Suppressor macrophage (primary cell): ENCODE measurements at regions not wholly inside any gene's neighbourhood (a gene's known extent, or its start where the extent isn't known, plus 50 kb on each side); places are given as distances from the start of the nearest gene placed in this dataset.

Experiments
- DNase-seq, 4 experiments: peaks; one replicate each; pipeline ENCODE4 v3.0.0-alpha.2; 2020 to 2022

- no peak for DNase-seq
Measured at GRCh38 chr16:9480503-9480902, 389.1 kb downstream of the HAPSTR1 start.

GRCh38 chr16:9481747-9482730 is 390.6 kb downstream of the HAPSTR1 start:
- no peak for DNase-seq

- DNase-seq, result no peak
Measured at GRCh38 chr16:9484426-9484825, 393.0 kb downstream of the HAPSTR1 start.

- no peak for DNase-seq
Measured at GRCh38 chr16:9484881-9485280, 393.4 kb downstream of the HAPSTR1 start.

- no peak for DNase-seq
Measured at GRCh38 chr16:9489835-9490467, 398.5 kb downstream of the HAPSTR1 start.

GRCh38 chr16:9495824-9496223 is 404.4 kb downstream of the HAPSTR1 start:
- DNase-seq, result no peak

- no peak for DNase-seq
Measured at GRCh38 chr16:9497750-9498149, 406.3 kb downstream of the HAPSTR1 start.

- DNase-seq, result no peak
Measured at GRCh38 chr16:9499941-9500593, 408.6 kb downstream of the HAPSTR1 start.

- no peak for DNase-seq
Measured at GRCh38 chr16:9500872-9501271, 409.4 kb downstream of the HAPSTR1 start.

- no peak for DNase-seq
Measured at GRCh38 chr16:9503251-9503984, 412.0 kb downstream of the HAPSTR1 start.

- DNase-seq, result no peak
Measured at GRCh38 chr16:9508328-9508936, 417.0 kb downstream of the HAPSTR1 start.

- no peak for DNase-seq
Measured at GRCh38 chr16:9509663-9510062, 418.2 kb downstream of the HAPSTR1 start.

- DNase-seq, result no peak
Measured at GRCh38 chr16:9511389-9511788, 419.9 kb downstream of the HAPSTR1 start.

- DNase-seq, result no peak
Measured at GRCh38 chr16:9516444-9516843, 425.0 kb downstream of the HAPSTR1 start.

- no peak for DNase-seq
Measured at GRCh38 chr16:9518051-9518450, 426.6 kb downstream of the HAPSTR1 start.

GRCh38 chr16:9518581-9518980 is 427.1 kb downstream of the HAPSTR1 start:
- DNase-seq, result no peak

GRCh38 chr16:9521749-9522370 is 430.4 kb downstream of the HAPSTR1 start:
- DNase-seq, result no peak

- DNase-seq, result no peak
Measured at GRCh38 chr16:9522614-9523013, 431.2 kb downstream of the HAPSTR1 start.

- no peak for DNase-seq
Measured at GRCh38 chr16:9523994-9524393, 432.6 kb downstream of the HAPSTR1 start.

GRCh38 chr16:9525037-9525436 is 433.6 kb downstream of the HAPSTR1 start:
- no peak for DNase-seq

- DNase-seq, result no peak
Measured at GRCh38 chr16:9526791-9527190, 435.3 kb downstream of the HAPSTR1 start.

- no peak for DNase-seq
Measured at GRCh38 chr16:9527976-9528375, 436.5 kb downstream of the HAPSTR1 start.
